IPS DF 4.7 (cell line): ENCODE measurements at regions not wholly inside any gene's neighbourhood (a gene's known extent, or its start where the extent isn't known, plus 50 kb on each side); places are given as distances from the start of the nearest gene placed in this dataset.
"Not testable (repeated sequence)": the region's sequence is repeated elsewhere in the genome, so short reads cannot be mapped to it uniquely, and the experiment has no call there.

ENCODE experiments used
- DNase-seq: peaks from one replicate; pipeline ENCODE4 v3.0.0-alpha.2; 2013; ENCODE audit warnings: low spot score; ENCODE audit errors: extremely low read depth

DNA sequence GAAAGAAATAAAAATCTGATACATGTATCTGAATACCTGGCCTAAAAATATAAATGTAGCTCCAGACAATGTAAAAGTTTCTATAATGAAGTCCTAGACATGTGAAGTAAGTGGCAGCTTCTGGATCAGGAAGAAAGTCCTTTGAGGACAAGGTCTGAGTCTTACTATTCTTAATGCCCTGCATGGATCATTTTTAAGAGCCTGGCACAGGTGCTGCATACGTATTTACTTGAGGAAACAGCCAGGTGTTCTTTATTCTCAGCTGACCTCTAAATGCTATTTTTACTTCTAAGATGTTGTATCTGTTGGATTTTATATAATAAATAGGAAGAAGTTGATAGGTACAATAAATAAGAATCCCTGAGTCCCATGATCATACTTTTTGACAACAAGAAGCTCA is 750.0 kb upstream of the LUZP2 start:
- DNase-seq: no peak

DNA sequence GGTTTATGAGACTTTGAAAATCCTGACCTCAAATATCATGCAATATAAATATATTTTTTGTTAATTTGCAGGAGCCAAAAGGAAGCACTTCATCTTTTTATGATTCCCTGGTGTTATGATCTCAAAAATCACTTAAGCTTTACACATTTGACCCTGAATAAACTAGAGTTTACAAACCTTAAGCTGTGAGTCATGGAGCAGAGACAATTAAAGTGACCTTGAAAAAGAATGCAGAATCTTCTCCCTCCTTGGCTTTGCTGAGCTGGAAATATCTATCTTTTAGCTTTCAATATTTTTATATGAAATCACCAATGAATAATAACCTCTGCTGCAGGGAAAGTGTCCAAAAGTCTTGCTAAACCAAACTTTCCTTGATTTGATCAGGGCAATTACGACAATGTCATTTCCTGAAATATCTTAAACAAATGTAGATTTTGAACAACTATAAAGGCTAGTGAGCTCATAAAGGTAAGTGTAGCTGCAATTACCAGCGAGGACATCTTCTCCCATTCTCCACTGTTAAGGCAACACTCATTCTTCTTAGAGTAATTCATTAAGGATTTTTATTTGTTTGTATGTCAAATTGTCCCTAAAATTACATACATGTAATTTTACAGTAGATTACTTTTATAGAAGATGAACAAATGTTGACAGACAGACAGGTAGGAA is 747.0 kb upstream of the LUZP2 start:
- no peak for DNase-seq

DNA sequence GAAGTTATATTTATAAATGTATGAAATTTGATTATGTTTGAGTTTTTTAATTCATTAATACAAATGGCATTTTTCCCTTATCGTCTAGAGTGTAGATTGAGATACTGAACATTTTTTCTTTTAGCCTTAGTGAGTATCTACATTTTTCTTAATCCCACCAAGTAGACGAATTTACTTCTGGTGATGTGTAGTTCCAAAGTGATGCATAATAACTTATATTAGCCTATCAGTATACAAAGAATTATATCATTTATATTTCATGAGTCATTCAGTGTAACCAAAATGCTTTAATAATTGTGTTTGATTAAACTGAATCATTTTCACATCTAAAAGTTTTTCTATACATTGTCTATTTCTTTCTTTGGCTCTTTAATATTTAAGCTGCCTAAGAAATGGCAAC is 745.6 kb upstream of the LUZP2 start:
- DNase-seq: no peak

DNA sequence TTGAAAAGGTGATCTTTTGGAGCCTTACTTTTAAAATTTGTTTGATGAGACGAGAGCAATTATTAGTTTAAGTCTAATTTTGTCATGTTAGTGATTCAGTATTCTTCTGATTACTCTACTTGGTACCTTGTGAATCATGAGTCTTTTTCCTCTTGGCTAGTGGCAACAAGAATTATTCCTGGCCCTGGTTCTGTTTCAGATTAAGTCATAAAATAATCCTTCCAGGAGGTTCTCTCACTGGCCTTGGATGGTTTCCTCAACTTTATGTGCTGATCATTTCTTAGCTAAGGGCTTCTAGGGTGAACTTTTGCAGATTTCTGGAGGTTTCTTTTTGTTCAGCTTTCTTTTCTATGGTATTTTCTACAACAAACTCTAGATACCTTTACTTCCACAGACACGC is 741.8 kb upstream of the LUZP2 start:
- DNase-seq: no peak

DNA sequence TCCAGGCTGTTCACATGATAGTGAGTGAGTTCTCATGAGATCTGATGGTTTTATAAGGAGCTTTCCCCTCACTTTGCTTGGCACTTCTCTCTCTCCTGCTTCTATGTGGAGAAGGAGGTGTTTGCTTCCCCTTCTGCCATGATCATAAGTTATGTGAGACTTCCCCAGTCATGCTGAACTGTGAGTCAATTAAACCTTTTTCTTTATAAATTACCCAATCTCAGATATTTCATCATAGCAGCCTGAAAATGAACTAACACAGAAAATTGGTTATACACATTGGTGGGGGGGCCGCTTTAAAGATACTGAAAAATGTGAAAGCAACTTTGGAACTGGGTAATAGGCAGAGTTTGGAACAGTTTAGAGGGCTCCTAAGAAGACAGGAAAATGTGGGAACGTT is 741.1 kb upstream of the LUZP2 start:
- no peak for DNase-seq

DNA sequence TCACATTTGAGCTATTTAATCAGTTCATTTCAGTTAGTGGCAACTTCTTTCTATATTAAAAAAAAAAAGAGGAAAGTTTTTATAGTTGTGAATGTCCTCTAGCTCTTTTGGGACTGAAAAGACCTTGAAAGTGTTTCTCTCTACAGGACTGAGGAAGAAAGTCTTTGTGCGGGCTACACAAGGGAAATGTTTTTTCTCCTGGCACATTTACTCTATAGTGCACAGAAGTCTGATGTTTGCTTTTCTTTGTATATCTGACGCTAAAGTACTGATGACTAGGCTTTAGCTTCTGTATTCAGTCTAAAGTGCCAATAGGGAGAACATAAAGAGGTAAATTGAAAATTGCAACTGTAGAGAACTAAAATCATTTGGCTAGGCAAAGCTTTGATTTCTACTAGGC is 737.4 kb upstream of the LUZP2 start:
- no peak for DNase-seq

DNA sequence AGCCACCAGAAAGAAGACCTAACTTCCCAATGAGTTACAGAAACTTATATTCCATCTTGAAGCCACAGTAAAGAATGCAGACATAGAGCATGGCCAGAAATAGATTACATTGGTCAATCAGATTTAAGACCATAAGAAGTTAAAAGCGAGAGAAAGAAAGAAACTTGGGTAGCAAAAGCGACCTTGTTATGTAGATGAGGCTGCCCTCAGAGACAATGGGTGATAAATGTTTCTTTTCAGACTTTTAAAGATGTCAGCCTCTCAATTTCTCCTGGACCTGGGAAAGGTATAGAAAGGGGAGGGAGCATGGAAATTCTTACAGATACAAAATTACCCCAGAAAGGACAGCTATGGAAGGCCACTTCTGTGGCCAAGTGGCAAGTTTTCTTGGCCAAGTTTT is 732.6 kb upstream of the LUZP2 start:
- DNase-seq: no peak

DNA sequence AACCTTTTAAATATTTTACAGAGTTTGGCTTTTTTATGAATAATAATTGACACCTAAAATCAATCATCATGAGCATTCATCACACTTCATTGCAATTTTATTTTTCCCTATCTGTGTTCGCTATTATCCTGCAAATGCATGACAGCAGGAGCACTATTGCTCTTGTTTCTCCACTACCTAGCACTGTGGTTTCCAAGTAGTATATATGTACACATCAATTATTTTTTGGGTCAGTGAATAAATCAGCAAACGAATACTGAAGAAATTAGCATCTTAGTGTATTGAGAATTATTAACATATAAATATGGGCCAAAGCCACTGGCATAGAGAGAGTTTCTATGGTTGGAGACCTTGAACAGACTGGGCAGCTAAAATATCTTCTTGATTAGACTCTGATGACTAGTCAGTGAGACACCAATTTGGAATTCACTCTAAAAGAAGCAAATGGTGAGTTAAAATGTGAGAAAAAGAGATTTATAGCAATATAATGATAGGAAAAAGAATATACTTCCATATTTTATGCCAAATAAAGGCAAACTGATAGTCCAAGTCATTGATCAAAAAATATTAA is 731.1 kb upstream of the LUZP2 start:
- no peak for DNase-seq

DNA sequence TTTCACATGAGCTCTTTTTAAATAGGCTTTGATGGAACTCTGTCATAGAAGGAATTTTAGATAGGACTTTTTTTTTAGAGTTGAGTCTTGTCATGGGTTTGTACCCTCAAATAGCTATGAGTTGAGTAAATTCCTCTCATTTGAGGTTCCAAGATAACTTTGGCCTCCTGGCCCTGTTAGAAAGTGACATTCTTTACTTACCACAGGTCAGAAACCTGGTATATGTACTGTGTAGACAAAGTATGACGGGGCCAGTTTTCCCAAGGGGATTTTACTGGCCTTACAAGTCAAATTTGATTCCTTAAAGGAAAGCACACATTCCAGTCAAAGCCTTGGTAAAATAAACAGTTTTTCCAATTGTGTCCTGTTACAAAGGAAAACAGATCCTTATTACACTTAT is 729.3 kb upstream of the LUZP2 start:
- no peak for DNase-seq

DNA sequence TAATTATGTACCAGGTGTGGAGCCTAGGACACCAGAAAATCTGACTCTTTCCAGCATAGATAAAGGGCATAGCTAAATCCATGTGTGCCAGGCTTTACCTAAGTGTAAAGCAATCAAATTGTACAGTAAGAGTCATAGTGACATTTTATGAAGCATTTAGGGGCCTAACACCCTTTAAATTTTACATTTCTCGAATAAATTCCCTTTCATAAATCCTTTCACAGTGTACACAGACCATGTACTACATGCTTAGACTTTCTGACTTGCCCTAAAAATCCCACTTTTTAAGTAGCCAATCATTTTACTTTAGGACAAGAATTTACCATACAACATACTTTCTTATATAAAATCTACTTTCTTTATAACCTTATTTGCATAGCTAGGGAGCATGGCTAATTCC is 727.6 kb upstream of the LUZP2 start:
- no peak for DNase-seq

DNA sequence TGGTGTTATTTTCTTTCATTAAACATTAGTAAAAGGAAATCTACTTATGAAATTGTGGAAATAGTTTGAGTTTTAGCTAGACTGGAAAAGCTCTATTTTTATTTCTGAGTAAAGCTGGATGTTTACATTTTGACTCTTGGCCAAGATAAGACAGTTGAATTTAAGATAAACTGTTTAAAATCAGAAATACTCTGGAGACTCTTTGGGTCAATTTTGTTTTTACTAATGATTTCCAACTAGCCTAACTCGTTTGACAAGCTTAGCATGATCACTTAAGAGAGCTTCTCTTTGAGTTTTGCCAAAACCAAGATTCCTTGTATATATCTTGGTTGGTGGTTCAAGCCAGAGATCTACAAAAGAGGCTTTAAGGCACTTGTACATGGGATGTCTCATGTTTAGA is 724.8 kb upstream of the LUZP2 start:
- DNase-seq: no peak

DNA sequence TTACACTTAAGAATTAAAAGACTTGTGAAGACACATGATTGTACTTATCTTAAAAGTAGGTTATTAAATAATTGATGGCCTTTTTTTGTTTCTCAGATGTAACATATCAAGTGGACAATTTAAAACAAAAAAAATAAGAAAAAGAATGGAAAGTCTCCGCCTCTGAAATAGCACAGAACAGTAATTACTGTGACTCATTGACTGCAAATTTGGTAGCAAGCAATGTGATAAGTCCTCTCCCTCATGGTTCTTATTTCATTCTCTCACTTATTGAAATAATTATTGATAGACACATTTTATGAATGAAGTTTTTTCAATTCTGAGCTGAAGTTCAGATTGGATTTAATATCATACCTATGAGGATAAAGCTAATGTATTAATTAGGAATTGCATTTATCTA is 717.9 kb upstream of the LUZP2 start:
- DNase-seq: no peak

DNA sequence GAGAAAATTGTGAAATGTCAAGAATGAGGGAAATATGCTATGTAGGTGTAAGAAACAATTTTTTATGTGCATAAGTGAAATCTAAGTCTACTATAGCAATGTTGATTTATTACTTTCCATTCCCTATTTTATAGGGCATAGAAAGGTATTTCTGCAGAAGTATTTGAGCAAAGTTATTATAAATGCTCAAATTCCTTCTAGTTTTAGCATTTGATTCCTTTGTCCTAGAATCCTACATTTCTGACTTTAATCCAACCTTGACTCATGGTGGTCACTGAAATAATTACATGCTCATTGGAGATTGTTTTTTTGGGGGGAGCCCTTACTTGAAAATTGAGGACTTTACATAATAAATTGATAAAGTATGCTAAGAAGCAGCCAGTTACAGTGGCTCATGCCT is 716.6 kb upstream of the LUZP2 start:
- DNase-seq: no peak

DNA sequence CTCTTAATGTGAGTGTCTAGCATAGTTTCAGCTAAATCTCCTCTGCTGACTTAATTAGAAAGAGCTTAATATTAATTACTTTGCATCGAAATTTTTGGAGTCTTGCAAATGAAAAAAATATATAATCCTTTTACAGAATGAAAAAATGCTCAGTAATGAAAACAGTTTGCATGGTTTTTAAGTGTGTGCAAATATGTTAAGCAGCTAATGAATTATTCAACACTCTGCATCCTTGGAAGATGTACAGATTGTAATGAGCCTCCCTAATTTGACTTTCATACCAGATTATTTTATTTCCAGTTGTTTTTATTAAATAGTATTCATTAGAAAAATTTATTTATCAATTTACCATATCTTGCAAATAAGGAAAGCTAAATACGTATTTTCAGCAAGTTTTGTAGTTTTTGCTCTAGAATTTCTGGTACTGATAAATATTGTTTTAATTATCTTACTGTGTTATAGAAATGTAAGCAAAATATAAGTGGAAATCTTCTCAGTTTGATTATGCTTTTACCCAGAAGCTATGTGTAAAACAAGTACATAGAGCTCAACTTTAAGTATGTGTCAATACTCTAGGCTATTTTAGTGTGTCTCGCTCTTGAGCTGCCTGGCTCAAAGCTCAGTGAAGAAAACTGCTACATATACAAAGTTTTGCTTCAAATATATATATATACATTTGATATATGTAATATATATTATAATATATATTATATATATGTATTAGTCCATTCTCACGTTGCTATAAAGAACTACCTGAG is 714.9 kb upstream of the LUZP2 start:
- no peak for DNase-seq

DNA sequence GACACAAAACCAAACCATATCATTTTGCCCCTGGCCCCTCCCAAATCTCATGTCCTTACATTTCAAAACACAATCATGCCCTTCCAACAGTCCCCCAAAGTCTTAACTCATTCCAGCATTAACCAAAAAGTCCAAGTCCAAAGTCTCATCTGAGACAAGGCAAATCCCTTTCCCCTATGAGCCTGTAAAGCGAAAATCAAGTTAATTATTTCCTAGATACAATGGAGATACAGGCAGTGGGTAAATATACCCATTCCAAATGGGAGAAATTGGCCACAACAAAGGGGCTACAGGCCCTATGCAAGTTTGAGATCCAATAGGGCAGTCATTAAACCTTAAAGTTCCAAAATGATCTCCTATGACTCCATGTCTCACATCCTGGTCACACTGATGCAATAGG is 709.9 kb upstream of the LUZP2 start:
- DNase-seq: not testable (repeated sequence)

DNA sequence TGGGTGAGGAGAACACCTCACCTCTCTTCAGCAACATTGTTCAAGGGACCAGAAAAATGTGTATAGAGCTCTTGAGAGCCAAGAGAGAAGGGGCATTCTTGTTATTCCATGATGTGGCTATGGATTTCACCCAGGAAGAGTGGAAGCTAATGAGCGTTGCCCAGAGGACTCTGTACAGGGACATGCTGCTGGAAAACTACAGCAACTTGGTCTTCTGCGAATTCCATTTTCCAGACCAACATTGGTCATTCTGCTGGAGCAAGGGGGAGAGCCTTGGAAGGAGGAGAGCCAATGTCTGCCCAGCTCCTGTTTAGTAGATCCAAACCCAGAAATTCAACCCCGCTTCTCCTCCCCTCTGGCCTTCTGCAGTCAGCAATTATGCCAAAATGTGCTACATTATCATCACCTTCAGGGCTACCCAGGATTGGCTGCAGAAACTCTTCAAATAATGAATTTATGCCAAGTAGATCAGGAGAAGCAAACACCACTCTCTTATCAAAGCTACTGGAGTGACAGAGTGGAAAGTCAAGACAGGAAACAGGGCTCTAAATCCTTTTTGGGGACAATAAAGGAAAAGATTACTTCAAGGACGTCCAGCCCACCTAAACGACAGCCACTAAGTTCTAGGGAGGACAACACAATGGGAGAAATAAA is 707.5 kb upstream of the LUZP2 start:
- no peak for DNase-seq

DNA sequence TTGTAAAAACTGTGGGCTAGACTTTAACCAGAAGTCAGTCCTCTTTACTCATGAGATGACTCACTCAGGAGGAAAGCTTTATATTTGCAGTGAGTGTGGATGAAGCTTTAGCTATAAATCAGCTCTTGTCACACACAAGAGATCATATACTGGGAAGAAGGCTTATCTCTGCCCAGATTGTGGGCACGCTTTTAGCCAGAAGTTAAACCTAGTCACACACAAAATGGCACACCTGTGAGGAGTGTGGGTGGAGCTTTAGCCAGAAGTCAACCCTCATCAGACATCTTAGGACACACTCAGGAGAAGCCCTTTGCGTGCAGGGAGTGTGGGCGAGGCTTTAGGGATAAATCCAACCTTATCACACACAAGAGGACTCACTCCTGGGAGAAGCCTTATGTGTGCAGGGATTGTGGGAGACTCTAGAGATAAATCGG is 706.9 kb upstream of the LUZP2 start:
- DNase-seq: no peak

DNA sequence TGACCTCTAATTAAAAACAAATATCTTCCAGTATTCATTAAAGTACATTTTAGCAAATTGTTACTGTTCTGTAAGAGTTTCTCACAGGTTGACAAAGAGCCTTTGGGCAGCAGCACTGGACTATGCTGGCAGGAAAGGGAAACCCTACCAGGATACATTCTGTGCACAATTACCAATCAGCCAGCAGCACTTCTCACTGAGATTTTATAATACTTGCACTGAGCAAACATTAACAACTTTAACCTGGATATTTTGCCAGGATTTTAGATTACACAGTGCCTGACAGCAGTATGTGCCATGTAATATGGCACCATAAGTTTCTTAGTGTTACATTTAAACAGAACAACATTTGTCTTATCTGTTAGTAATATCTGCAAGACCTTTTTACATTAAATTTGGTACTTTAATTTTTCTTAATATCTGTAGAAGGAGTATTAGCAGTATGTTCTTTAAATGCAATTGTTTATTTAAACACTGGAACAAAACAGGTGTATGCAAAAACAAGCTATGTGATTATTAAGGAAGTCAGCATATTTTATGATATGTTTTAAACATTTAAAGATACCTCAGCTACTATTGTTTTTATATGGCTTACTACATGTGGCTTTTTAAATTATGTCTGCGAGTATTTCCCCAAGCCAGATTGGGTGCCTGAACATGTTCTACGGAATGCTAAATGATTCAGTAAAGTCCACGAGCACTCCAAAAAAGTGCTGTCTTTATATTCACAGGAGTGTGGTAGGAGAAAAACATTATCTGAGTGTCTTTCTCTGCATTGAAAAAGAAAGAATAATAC is 699.0 kb upstream of the LUZP2 start:
- DNase-seq: no peak

DNA sequence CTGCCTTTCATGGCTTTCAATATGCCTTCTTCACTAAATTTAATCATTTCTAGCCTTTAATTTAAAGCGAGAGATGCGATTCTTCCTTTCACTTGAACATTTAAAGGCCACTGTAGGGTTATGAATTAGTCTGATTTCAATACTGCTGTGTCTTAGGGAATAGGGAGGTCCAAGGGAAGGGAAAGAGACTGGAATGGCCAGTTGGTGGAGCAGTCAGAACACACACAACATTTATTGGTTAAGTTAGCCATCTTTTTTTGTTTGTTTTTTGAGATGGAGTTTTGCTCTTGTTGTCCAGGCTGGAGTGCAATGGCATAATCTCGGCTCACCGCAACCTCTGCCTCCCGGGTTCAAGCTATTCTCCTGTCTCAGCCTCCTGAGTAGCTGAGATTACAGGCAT is 662.5 kb upstream of the LUZP2 start:
- not testable (repeated sequence) for DNase-seq

DNA sequence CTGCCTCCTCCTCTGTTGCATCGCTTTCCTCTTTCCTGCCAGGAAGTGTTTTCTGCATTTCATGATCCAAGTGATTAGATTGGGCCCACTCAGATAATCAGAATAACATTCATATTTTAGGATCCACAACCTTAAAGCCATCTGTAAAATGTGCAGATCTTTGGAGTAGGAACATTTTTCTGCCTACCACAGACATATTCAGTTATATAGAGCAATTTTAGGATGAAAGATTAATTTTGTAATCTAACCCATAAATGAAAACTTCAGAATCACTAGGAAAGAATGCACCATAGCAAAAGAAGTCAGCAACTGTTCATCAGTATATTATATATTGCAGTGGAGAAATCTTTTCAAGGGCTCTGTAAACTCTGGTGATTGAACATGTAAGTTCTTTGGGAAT is 659.9 kb upstream of the LUZP2 start:
- no peak for DNase-seq

DNA sequence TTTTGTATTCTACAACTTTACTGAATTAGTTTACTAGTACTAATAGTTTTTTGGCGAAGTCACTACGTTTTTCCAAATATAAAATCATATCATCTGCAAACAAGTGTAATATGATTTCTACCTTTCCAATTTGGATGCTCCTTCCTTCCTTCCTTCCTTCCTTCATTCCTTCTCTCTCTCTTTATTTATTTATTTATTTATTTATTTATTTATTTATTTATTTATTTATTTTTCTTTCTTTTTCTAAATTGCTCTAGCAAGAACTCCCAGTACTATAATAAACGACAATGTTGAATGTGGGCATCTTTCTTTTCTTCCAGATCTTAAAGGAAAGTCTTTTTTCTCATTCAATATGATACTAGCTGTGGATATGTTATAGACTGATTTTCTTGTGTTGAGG is 656.0 kb upstream of the LUZP2 start:
- DNase-seq: no peak
